ENCODE measurements at regions not wholly inside any gene's neighbourhood (a gene's known extent, or its start where the extent isn't known, plus 50 kb on each side); places are given as distances from the start of the nearest gene placed in this dataset.

DNA sequence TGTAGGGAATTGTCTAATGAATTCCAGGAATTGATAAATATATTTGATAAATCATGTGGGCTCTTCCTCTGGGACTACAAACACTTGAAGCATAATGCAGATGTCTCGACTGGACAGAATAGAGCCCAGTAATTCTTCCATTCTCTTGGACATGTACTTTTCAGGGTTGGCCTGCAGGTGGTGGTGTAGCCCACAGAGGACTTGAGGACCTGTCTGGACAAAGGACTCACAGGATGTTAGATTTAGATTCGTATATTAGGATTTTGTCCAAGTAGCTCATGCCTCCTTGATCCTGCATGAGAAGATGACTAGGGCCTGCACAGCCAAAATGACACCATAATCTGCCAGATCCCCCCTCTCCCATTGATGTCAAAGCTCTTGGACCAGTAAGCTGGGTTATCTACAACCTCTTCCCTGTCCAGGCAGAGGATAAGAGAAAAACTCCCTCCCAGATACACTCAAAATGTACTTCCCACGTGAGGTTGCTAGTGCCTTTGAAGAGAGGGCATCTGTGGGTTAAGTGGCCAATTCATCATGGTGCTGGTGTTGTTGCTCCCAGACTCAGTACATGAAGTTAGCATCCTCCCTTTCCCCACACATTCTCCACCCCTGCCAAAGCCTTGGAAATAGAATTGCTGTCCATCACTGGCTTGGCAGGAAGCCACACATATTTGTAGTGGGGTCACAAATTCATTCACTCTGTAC lies 88.6 kb upstream of the ZNF280D start:
- no peak overlapping the region for H3K4me3 ChIP-seq (ENCODE audit: low read depth, low read length)
- TF ChIP-seq, protein P1, sequence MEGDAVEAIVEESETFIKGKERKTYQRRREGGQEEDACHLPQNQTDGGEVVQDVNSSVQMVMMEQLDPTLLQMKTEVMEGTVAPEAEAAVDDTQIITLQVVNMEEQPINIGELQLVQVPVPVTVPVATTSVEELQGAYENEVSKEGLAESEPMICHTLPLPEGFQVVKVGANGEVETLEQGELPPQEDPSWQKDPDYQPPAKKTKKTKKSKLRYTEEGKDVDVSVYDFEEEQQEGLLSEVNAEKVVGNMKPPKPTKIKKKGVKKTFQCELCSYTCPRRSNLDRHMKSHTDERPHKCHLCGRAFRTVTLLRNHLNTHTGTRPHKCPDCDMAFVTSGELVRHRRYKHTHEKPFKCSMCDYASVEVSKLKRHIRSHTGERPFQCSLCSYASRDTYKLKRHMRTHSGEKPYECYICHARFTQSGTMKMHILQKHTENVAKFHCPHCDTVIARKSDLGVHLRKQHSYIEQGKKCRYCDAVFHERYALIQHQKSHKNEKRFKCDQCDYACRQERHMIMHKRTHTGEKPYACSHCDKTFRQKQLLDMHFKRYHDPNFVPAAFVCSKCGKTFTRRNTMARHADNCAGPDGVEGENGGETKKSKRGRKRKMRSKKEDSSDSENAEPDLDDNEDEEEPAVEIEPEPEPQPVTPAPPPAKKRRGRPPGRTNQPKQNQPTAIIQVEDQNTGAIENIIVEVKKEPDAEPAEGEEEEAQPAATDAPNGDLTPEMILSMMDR (IDR thresholded peaks at IDR 0.05; ENCODE audit: low read depth, low read length), result peak; percentile 57

DNA sequence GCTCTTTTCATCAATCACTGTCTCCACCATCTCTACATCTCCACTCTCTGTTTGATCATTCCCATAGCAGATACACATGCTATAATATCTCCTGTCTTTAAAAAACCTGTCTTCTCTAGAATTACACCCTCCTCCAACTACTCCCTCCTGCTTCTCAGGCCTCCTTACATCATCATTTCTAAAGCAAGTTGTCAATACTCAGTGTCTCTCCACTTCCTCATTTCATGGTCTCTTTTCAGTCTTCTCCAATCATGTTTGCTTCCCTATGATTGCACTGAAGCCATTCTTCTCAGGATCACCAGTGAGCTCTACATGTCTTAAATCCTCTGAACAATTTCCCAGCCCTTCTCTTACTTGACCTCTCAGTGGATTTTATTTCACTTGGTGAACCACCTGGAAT lies 87.0 kb upstream of the ZNF280D start:
- no peak overlapping the region for H3K4me3 ChIP-seq (ENCODE audit: low read depth, low read length)
- TF ChIP-seq, protein P1 (IDR thresholded peaks at IDR 0.05; ENCODE audit: low read depth, low read length), result no peak

DNA sequence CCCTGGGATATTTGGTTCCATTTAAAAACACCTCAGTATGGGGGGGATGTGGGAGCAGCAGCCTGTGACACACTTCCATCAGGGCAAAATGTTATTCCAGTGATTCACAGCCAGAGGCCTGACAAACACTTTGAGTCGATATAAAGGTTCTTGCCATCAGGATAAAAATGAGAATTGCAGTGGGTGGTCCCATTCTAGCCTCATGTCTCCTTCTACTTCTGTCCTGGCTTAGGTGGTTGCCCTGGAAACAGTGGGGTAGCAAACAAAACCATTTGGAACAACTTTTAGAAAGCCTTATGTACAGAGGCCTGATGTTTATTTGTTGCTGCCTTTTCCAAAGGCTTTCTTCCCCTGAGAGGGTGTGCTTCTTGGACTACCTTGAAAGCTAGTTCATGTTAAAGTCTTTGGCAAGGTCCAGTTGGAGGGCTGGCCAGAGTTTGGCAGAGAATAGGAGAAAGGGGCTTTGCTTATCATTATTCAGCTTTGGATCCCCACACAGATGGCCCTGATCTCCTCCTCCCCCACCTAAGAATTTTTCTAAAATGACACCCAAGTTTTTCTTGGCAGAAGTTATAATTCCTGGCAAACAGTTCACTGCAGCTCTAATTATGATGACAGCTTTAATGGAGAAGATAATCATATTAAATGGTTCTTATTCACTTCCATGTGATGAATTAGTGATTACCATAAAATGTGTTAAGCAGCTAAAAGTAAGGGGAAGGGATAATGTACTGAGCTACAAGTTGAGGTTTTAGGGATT lies 84.2 kb upstream of the ZNF280D start:
- TF ChIP-seq, protein P1 (IDR thresholded peaks at IDR 0.05; ENCODE audit: low read depth, low read length), result no peak
- H3K4me3 ChIP-seq (ENCODE audit: low read depth, low read length), result no peak overlapping the region

DNA sequence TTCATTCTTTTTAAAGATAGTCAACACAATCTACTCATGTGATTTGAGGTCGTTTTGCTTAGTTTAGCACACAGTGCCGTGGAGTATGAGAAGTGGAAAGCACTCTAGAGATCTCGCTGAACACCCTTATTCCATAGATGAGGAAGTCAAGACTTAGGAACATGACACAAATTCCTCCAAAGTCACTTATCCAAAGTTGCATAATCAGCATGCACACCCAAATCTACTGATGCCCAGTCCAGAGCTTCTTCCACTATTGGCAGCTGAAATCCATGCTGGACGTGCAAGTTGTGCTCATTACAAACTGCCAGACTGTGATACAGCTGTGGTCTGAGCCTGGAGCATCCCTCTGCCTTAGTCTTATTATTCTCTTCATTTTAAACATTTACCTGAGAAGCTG lies 83.5 kb upstream of the ZNF280D start:
- TF ChIP-seq, protein P1 (IDR thresholded peaks at IDR 0.05; ENCODE audit: low read depth, low read length), result no peak
- H3K4me3 ChIP-seq (ENCODE audit: low read depth, low read length), result no peak overlapping the region

DNA sequence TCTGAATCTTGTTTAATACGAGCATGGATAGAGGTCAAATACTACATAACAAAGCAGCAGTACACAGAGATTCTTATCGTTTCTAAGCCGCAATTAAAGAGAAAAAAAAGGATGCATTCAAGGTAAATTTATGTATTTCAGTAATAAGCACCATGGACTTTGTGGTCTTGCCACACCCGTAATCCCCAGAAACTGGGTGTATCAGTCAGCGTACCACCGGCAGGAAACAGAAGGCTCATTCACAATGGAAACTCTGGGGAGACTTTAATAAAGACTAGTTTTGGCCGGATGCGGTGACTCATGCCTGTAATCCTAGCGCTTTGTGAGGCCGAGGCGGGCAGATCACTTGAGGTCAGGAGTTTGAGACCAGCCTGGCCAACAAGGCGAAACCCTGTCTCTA lies 81.9 kb upstream of the ZNF280D start:
- no peak overlapping the region for H3K4me3 ChIP-seq (ENCODE audit: low read depth, low read length)
- TF ChIP-seq, protein P1 (IDR thresholded peaks at IDR 0.05; ENCODE audit: low read depth, low read length), result no peak

DNA sequence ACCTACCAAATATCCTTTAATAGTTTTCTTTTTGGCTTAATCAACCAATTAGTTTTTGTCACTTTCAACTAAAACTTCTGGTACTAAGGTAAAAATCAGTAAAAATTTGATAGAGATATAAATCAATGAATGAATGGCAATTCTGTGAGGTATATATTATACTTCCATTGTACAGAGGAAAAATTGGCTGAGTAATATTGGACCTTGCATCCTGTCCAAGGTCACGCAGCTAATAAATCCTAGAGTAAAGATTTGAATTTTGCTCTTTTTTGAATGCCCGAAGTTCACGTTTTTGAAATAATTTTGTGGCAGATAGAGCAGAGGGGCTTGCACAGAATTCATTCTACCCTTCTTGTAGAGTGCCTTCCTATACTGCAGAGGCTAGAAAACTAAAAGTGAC lies 81.1 kb upstream of the ZNF280D start:
- TF ChIP-seq, protein P1 (IDR thresholded peaks at IDR 0.05; ENCODE audit: low read depth, low read length), result no peak
- H3K4me3 ChIP-seq (ENCODE audit: low read depth, low read length), result no peak overlapping the region

DNA sequence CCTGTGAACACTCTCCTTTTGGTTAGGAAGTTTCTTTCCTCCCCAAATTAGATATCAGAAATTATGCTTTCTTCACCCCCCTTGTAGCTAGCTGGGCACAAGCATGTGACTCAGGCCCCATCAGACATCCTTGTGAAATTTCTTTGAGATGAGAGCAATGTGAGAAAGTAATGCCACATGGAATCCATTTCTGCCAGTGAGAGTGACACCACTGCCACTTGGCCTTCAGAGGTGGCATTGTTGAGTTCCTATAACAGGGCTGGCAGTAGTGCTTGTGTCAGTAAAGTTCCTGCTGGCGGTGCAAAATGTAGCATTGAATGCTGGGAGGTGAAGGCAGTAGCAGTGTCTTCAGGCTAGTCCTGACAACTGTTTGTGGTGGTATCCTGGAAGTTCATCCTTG lies 80.7 kb upstream of the ZNF280D start:
- TF ChIP-seq, protein P1 (IDR thresholded peaks at IDR 0.05; ENCODE audit: low read depth, low read length), result no peak

More for the DNA sequence above, 80.7 kb upstream of the ZNF280D start:
- H3K4me3 ChIP-seq (ENCODE audit: low read depth, low read length), result no peak overlapping the region

Measured in WI38 (cell line).